Hippocampal formation (tissue), 2 donors: ENCODE measurements at regions not wholly inside any gene's neighbourhood (a gene's known extent, or its start where the extent isn't known, plus 50 kb on each side); places are given as distances from the start of the nearest gene placed in this dataset.
"Not testable (repeated sequence)": the region's sequence is repeated elsewhere in the genome, so short reads cannot be mapped to it uniquely, and the experiment has no call there.

Experiments
- DNase-seq, 2 donors: peaks; one replicate each; lab custom pipeline; 2025; lab: John Stamatoyannopoulos, UW

GRCh38 chr4:20196476-20196875 is 55.2 kb upstream of the SLIT2 start:
- DNase-seq = no peak

DNA sequence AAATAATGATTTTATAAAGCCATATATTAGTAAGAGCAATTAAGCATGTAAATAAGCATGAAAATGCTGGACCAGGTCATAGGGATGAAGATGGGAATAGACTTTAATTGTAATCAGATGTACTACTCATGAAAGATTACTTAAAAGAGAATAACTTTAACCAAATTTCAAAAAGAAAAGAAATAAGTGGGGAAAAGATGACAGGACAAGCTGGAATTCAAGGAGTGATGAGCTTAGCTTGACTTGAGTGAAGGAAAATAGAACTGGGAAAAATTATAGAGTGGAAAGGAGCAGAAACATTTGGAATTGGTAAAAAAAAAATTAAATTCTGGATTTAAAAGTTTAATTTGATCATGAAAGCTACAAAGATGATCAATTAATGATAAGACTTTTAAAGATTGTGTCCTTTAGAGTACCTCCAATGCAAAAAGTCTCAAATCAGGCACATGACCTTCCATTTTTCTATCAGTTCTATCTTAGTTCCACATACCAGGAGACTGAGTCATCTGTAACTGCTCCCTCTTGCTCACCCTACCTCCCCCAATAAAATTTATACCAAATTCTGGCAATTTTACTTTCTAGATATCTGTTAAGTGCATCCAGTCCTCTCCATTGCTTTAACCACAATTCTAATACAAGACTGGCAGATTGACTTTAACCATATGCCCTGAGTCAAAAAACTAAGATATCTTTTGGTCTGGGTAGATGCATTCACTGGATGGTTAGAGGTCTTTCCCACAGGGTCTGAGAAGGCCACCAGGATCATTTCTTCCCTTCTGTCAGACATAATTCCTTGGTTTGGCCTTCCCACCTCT is 56.4 kb upstream of the SLIT2 start:
- no peak for DNase-seq

DNA sequence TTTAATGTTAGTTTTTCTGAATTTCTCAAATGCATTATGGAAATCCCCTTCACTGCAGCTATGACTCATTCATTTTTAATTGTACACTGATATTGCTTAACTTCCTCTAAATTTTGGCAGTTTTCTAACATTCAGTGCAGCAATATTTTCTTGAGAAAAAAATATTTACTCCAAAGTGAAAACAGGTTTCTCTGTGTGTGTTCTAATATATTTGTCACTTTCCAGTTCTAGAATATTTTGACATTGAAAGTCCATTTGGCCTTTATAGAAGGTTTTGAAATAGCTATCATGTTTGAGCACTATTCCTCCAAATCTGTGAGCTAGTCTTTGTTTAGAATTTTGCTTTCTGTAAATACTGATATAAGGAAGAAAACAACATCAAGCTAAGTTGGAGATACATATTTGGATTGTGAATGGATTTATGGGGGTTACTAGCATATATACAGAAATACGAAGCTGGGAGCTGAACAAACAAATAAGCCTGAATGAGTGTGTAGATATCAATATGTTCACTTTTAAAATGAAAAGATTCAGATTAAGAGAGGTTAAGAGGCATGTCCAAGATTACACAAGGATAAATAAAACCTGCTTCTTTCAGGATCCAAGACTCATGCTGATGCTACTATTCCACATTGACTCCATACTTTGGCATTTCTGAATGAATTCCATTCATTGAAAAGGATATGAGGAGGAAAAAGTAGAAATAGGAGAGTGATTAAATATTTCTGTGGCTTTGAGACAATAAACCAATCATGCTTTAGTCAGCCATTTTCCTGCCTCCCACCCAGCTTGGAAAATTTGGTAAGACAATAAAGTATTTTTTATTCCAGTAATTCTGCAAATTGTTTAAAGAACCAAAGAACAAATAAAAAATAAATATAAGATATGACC is 57.3 kb upstream of the SLIT2 start:
- no peak for DNase-seq

- no peak for DNase-seq
Observed at GRCh38 chr4:20193141-20193936, 58.4 kb upstream of the SLIT2 start.

DNA sequence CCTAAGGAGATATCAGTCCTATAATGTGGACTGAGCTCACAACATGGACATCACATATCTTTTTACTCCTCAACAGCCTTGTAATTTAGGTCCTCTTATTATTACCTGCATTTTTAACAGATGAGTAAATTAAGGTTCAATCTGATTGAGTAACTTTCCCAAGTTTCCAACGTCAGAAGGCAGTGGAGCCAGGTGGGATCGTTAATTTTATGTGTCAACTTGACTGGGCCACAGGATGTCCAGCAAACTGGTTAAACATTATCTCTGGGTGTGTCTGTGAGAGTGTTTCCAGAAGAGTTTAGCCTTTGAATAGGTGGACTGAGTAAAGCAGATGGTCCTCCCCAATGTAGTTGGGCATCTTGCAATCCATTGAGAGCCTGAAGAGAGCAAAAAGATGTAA is 59.0 kb upstream of the SLIT2 start:
- DNase-seq = no peak

- no peak for DNase-seq
Observed at GRCh38 chr4:20185103-20185502, 66.6 kb upstream of the SLIT2 start.

DNA sequence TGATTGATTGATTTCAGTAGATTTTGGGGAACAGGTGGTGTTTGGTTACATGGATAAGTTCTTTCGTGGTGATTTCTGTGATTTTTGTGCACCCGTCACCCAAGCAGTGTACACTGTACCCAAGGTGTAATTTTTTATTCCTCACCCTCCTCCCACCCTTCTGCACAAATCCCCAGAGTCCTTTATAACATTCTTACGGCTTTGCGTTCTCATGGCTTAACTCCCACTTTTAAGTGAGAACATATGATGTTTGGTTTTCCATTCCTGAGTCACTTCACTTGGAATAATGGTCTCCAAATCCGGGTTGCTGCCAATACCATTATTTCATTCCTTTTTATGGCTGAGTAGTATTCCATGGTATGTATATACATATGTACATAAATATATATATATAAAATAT is 68.6 kb upstream of the SLIT2 start:
- DNase-seq = not testable (repeated sequence)

GRCh38 chr4:20181926-20182325 is 69.8 kb upstream of the SLIT2 start:
- DNase-seq = no peak

DNA sequence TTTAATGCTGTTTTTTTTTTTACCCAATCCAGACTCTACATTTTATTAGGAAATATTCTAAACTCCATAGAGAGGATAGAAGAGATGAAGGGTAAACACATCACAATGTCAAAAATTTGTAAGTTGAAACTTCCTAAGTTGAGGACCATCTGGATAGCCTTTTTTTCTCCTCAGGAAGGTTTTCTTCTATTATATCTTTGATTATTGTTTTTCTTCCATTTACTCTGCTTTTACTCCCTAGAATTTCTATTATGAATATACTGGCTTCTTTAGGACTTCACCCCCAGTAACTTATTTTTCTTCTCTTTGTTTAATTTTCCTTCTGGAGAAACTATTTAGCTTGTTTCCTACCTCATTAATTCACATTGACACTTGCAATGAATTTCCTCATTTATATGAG is 71.2 kb upstream of the SLIT2 start:
- no peak for DNase-seq

GRCh38 chr4:20178902-20179576 is 72.7 kb upstream of the SLIT2 start:
- DNase-seq = no peak

DNA sequence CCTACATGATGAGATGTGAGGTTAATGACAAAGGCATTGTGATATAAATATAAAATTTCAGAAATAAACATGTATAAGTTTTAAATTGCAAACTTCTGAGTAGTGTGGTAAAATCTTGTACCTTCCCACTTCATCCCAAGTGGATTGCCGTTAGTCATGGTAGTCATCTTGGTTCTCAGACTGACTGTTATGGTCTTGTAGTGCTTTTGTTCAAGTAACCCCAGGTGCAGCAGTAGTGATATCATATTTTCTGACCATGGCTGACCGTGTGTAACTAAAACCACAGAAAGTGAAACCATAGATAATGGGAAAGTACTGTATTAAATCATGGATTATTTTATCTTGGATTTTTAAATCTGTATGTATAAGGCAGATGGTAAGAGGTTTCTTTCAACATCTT is 74.8 kb upstream of the SLIT2 start:
- no peak for DNase-seq

DNA sequence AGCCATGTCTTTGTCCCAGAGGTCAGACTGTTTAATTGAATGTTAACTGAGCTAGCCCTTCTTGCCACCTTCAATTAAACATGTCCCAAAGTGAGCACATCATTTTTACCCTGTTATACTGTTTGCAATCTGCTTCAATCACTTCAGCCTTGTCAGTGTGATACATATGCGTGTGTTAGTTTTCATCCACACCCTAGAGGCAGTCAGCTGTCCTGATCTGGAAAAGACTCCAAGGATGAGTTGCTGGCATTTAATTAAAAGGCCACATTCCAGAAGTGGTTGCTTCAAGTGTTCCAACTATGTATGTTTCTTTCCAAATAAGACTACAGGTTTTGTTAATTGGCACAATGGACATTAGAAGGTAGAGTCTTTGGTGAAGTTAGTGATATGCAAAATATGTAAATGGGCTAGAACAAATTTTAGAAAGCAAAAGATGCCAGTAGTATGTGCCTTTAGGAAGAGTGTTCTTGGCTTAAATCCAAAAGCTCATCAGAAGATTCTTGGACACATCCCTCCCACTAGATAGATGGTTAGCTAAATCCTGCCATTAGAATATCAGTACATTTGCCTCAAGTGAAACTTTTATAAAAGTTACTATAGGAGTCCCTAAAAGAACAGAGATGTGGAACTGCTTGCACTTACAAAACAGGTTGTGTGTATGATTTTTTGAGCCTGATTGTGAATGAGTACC is 79.5 kb upstream of the SLIT2 start:
- DNase-seq = no peak

DNA sequence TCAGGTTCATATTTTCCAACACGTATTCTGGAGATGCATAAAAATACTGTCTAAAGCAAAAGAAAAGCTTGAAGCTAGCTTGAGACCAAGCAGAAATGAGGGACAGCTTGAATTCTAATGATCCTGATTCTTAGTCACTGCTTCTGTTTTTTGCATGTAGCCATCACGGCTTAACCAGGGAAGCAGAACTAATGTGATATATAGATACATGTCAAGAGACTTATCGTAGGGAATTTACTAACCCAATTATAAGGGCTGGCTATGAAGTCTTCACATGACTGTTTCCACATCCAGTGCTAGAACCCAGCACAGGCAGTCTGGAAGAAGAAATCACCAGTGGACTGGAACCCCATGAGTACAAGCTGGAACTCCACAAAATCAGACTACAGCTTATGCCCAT is 85.2 kb upstream of the SLIT2 start:
- no peak for DNase-seq

DNA sequence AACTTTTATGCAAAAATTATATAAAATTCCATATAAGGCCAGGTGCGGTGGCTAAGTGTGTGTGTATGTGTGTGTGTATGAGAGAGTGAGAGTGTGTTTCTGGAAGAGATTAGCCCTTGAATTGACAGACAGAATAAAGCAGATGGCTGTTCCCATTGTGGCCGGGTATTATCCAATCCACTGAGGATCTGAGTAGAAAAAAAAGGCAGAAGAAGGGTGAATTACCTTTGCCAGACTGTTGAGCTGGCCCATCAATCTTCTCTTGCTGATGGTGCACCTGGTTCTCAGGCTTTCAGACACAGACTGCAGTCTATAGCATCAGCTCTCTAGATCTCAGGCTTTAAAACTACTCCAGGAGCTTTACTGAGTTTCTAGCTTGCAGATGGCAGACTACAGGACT is 92.2 kb upstream of the SLIT2 start:
- DNase-seq = no peak

DNA sequence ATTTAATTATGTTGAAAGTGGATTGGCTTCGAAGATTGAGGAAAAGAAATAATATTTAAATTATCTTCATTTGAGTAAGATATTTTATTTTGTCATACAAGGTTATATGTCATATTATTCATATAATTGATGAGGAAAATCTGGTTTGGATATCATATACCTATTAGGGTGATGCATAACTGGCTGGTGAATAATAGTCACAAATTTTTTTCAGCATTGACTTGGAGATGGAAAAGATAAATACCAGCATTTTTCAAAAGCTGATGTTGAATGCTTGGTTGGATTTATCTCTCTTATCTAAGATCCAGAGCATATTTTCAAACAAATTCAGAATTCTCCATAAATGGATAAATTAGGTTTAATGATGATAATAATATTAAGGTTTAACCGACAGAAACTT is 93.5 kb upstream of the SLIT2 start:
- no peak for DNase-seq

DNA sequence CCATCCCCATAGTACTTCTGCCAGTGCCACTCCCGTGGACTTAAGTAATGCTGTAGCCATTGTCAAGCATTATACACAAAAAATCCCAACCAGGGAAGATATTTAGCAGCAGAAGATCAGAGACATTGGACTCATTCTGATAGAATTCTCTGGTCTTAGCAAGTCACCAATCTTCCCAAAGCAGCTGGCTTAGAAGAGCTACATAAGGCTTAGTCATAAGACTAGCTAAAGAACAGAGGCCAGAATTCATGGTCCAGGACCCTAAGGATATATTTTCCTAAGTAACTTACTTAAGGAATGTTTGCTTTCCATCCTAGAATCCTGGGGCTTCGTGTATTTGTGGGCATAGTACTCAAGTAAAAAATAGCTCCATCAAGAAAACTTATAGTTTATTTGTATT is 100.3 kb upstream of the SLIT2 start:
- DNase-seq = no peak

DNA sequence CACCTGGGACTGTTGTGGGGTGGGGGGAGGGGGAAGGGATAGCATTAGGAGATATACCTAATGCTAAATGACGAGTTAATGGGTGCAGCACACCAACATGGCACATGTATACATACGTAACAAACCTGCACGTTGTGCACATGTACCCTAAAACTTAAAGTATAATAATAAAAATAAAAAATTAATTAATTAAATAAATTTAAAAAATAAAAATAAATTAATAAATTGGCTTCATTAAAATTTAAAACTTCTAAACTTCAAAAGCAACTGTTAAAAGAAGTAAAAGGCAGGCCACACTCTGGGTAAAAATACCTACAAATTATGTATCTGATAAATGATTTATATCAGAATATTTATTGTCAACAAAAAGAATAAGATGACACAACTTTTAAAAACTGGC is 102.6 kb upstream of the SLIT2 start:
- DNase-seq = not testable (repeated sequence)

GRCh38 chr4:20137176-20137575 is 114.5 kb upstream of the SLIT2 start:
- no peak for DNase-seq

DNA sequence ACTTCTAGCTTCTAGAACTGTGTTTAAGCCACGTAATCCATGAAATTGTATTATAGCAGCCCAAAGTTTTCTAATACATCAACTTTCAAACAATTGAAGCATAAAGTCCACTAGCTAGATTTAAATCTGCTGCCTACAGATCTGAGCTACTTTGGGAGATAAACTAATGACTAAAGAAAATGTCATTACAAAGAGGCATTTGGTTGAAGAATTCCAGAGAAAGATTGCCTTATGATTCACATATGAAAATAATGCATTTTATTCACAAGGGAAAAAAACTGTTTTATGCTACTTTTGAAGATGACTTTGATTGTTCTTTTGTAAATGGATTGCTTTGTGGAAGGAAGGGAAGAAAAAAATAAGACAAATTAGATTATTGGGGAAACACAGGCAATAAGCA is 124.1 kb upstream of the SLIT2 start:
- no peak for DNase-seq

GRCh38 chr4:20126906-20127305 is 124.8 kb upstream of the SLIT2 start:
- no peak for DNase-seq

GRCh38 chr4:20124317-20125026 is 127.2 kb upstream of the SLIT2 start:
- no peak for DNase-seq
